H1 (cell line): ENCODE measurements at regions not wholly inside any gene's neighbourhood (a gene's known extent, or its start where the extent isn't known, plus 50 kb on each side); places are given as distances from the start of the nearest gene placed in this dataset.
"Not testable (repeated sequence)": the region's sequence is repeated elsewhere in the genome, so short reads cannot be mapped to it uniquely, and the experiment has no call there.

Experiments used
- CTCF ChIA-PET: fragments of 300-600 bp; sonication (Branson Sonifier 250); formaldehyde crosslinking; loops from one replicate; lab custom pipeline; 2021; ENCODE audit not compliant: partially characterized antibody; lab: Charles Lee
- POLR2A ChIA-PET: fragments of 300-600 bp; sonication (Branson Sonifier 250); formaldehyde crosslinking; loops from one replicate; lab custom pipeline; 2021; ENCODE audit warnings: inconsistent platforms; ENCODE audit not compliant: partially characterized antibody; lab: Charles Lee
- DNase-seq, 2 experiments: peaks; one replicate each; pipeline versions ENCODE4 v3.0.0 to v3.0.0-alpha.2; 2010 to 2022; ENCODE audit warnings: low spot score in 2 of 2, low read depth in 1 of 2, mixed read lengths in 1 of 2
- FAIRE-seq: peaks from 2 replicates; lab custom pipeline; 2011; peaks lifted over from hg19 to GRCh38; lab: Jason Lieb, UNC
- H2AFZ ChIP-seq: 2 replicates; pipeline ENCODE4 v1.8.1; 2012; ENCODE audit warnings: low read length, inconsistent platforms
- H2AK5ac ChIP-seq: 2 replicates; pipeline ENCODE4 v1.6.1; 2013; ENCODE audit warnings: low read depth, low read length
- H2BK120ac ChIP-seq: replicated peaks from 2 replicates; pipeline ENCODE3; 2013; ENCODE audit warnings: low read depth, low read length, inconsistent platforms
- H2BK12ac ChIP-seq: 2 replicates; pipeline ENCODE4 v1.6.1; 2013; ENCODE audit warnings: low read depth, low read length
- H2BK15ac ChIP-seq: 2 replicates; pipeline ENCODE4 v1.6.1; 2013; ENCODE audit warnings: low read length
- H2BK20ac ChIP-seq: 2 replicates; pipeline ENCODE4 v1.6.1; 2013; ENCODE audit warnings: low read length
- H2BK5ac ChIP-seq: 2 replicates; pipeline ENCODE4 v1.6.1; 2013; ENCODE audit warnings: low read depth, low read length
- H3K14ac ChIP-seq: 2 replicates; pipeline ENCODE4 v1.6.1; 2013; ENCODE audit warnings: inconsistent platforms; ENCODE audit not compliant: insufficient read length
- H3K18ac ChIP-seq: 2 replicates; pipeline ENCODE4 v1.6.1; 2013; ENCODE audit warnings: low read length; ENCODE audit errors: extremely low read depth
- H3K23ac ChIP-seq: 2 replicates; pipeline ENCODE4 v1.6.1; 2013; ENCODE audit warnings: inconsistent platforms; ENCODE audit not compliant: insufficient read length
- H3K23me2 ChIP-seq: 2 replicates; pipeline ENCODE4 v1.6.1; 2013; ENCODE audit warnings: low read depth, low read length
- H3K27ac ChIP-seq: 2 replicates; pipeline ENCODE4 v1.6.1; 2011; ENCODE audit warnings: low read depth, low read length, inconsistent platforms
- H3K27me3 ChIP-seq, 4 experiments: replicated peaks in 1 of 4; 1 replicate in 1 of 4; 2 replicates in 3 of 4; pipeline versions ENCODE4 v1.6.1 to v1.8.1; 2011 to 2013; ENCODE audit warnings: low read length in 3 of 4, mild to moderate bottlenecking in 3 of 4, inconsistent platforms in 2 of 4, mixed read lengths in 2 of 4, moderate library complexity in 1 of 4; ENCODE audit not compliant: control insufficient read depth in 3 of 4, insufficient read depth in 3 of 4; ENCODE audit errors: extremely low read depth in 1 of 4
- H3K36me3 ChIP-seq, 4 experiments: 2 replicates each; pipeline versions ENCODE4 v1.6.1 to v1.8.1; 2011 to 2013; ENCODE audit warnings: mild to moderate bottlenecking in 4 of 4, low read length in 3 of 4, moderate library complexity in 2 of 4, control low read depth in 1 of 4, inconsistent platforms in 1 of 4; ENCODE audit not compliant: insufficient read depth in 4 of 4, control insufficient read depth in 2 of 4
- H3K4ac ChIP-seq: replicated peaks from 2 replicates; pipeline ENCODE3; 2013; ENCODE audit warnings: low read length, low read depth, mixed read lengths, inconsistent platforms; ENCODE audit not compliant: insufficient read length
- H3K4me1 ChIP-seq, 4 experiments: replicated peaks in 1 of 4; 1 replicate in 1 of 4; 2 replicates in 3 of 4; pipeline versions ENCODE4 v1.6.1 to v1.8.1; 2011 to 2013; ENCODE audit warnings: low read length in 3 of 4, inconsistent platforms in 2 of 4, mixed read lengths in 1 of 4; ENCODE audit not compliant: insufficient read depth in 4 of 4, control insufficient read depth in 3 of 4
- H3K4me2 ChIP-seq, 2 experiments: 2 replicates each; pipeline versions ENCODE4 v1.6.1 to v1.8.1; 2011 to 2013; ENCODE audit warnings: low read depth in 2 of 2, low read length in 2 of 2, control low read depth in 1 of 2, inconsistent platforms in 1 of 2, mild to moderate bottlenecking in 1 of 2; ENCODE audit not compliant: insufficient read depth in 1 of 2
- H3K4me3 ChIP-seq, 4 experiments: fragments of 200-600, 300-600 bp in 1 of 4; sonication (generic), shearing (Covaris generic), sonication (Bioruptor Twin) in 1 of 4; 2 replicates each; pipeline versions ENCODE4 v1.5.1 to v1.8.1; 2011 to 2016; ENCODE audit warnings: low read length in 4 of 4, low read depth in 3 of 4, control low read depth in 2 of 4, inconsistent platforms in 2 of 4, mild to moderate bottlenecking in 2 of 4, mixed read lengths in 1 of 4, moderate library complexity in 1 of 4; ENCODE audit not compliant: insufficient read depth in 2 of 4; ENCODE audit errors: extremely low read depth in 1 of 4
- H3K56ac ChIP-seq: replicated peaks from 2 replicates; pipeline ENCODE3; 2013; ENCODE audit warnings: low read depth, mild to moderate bottlenecking, mixed read lengths, low read length, inconsistent platforms; ENCODE audit not compliant: insufficient read length
- H3K79me1 ChIP-seq: 2 replicates; pipeline ENCODE4 v1.6.1; 2013; ENCODE audit warnings: low read depth, low read length, control low read depth
- H3K79me2 ChIP-seq, 2 experiments: 2 replicates each; pipeline versions ENCODE4 v1.6.1 to v1.8.1; 2012 to 2013; ENCODE audit warnings: low read length in 2 of 2, mild to moderate bottlenecking in 2 of 2, inconsistent platforms in 1 of 2; ENCODE audit not compliant: insufficient read depth in 2 of 2, control insufficient read depth in 1 of 2
- H3K9ac ChIP-seq, 4 experiments: replicated peaks in 1 of 4; 1 replicate in 1 of 4; 2 replicates in 3 of 4; pipeline versions ENCODE4 v1.6.1 to v1.8.1; 2011 to 2013; ENCODE audit warnings: low read depth in 3 of 4, low read length in 3 of 4, control low read depth in 2 of 4, mild to moderate bottlenecking in 2 of 4, moderate library complexity in 2 of 4, inconsistent platforms in 1 of 4; ENCODE audit errors: extremely low read depth in 1 of 4
- H3K9me3 ChIP-seq, 2 experiments: 2 replicates each; pipeline versions ENCODE4 v1.6.1 to v1.8.1; 2012 to 2013; ENCODE audit warnings: mild to moderate bottlenecking in 2 of 2, moderate library complexity in 2 of 2, control low read depth in 1 of 2, inconsistent platforms in 1 of 2, low read depth in 1 of 2, low read length in 1 of 2, mixed read lengths in 1 of 2; ENCODE audit not compliant: insufficient read depth in 2 of 2
- H4K20me1 ChIP-seq, 2 experiments: replicated peaks in 1 of 2; 2 replicates each; pipeline versions ENCODE3 to v1.8.1; 2011 to 2013; ENCODE audit warnings: inconsistent platforms in 2 of 2, low read length in 2 of 2, mild to moderate bottlenecking in 1 of 2; ENCODE audit not compliant: insufficient read depth in 2 of 2, control insufficient read depth in 1 of 2
- H4K5ac ChIP-seq: 2 replicates; pipeline ENCODE4 v1.6.1; 2013; ENCODE audit warnings: low read length, low read depth, mixed read lengths, inconsistent platforms; ENCODE audit not compliant: insufficient read length
- H4K8ac ChIP-seq: 2 replicates; pipeline ENCODE4 v1.8.0; 2013; ENCODE audit warnings: mild to moderate bottlenecking, moderate library complexity, low read length, inconsistent platforms; ENCODE audit not compliant: insufficient read depth; ENCODE audit errors: extremely low read depth
- H4K91ac ChIP-seq: replicated peaks from 2 replicates; pipeline ENCODE3; 2013; ENCODE audit warnings: low read length, mixed read lengths, inconsistent platforms; ENCODE audit not compliant: insufficient read length
- WGBS, 2 experiments: shearing (Covaris generic) in 1 of 2; methylation state at CpG; one replicate each; pipeline versions ENCODE4 v1.1.6 to v1.1.7; 2013 to 2015; ENCODE audit warnings: low lambda C conversion rate in 2 of 2, mixed read lengths in 2 of 2, inconsistent platforms in 1 of 2, low coverage in 1 of 2, missing lambda C conversion rate in 1 of 2; ENCODE audit not compliant: insufficient replicate concordance in 2 of 2, insufficient coverage in 1 of 2, insufficient read length in 1 of 2; ENCODE audit errors: extremely low coverage in 1 of 2, missing lambda C conversion rate in 1 of 2; 5-methylcytosine and 5-hydroxymethylcytosine counted together

DNA sequence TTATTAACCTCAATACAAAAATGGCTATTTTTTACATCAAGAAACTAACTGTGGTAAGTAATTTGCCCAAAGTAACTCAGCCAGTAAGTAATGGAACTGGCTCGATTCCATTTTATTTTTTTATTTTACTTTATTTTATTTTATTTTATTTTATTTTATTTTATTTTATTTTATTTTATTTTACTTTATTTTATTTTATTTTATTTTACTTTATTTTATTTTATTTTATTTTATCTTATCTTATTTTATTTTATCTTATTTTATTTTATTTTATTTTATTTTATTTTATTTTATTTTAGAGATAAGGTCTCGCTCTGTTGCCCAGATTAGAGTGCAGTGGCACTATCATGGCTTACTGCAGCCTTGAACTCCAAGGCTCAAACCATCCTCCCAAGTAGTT lies 516.3 kb upstream of the API5 start:
- H2BK5ac ChIP-seq, CTCF ChIA-PET: not testable (repeated sequence)
- 96% methylated on average over 2 of the region's 2 CpGs; no CpG with 5 or more reads in 1 of the 2 experiments for WGBS, 2 experiments

More for the DNA sequence above, 516.3 kb upstream of the API5 start:
- H2AK5ac ChIP-seq, H2BK120ac ChIP-seq, H3K27me3 ChIP-seq, H3K18ac ChIP-seq, H3K27ac ChIP-seq, H3K4me1 ChIP-seq, H3K4me3 ChIP-seq, DNase-seq, H3K9me3 ChIP-seq, POLR2A ChIA-PET, H3K14ac ChIP-seq, H4K8ac ChIP-seq, H4K20me1 ChIP-seq, H3K4me2 ChIP-seq, H3K79me1 ChIP-seq, FAIRE-seq, H3K36me3 ChIP-seq, H4K91ac ChIP-seq, H3K56ac ChIP-seq, H3K9ac ChIP-seq, H2BK20ac ChIP-seq, H2BK12ac ChIP-seq, H3K23me2 ChIP-seq, H3K79me2 ChIP-seq, H4K5ac ChIP-seq, H2BK15ac ChIP-seq, H3K23ac ChIP-seq, H3K4ac ChIP-seq, H2AFZ ChIP-seq: not testable (repeated sequence)
